BLaER1 treated with 17β-estradiol and CSF1 and Interleukin-3, amounts not matched to agents 10 nM and 100 nM (cell line): ENCODE measurements at regions not wholly inside any gene's neighbourhood (a gene's known extent, or its start where the extent isn't known, plus 50 kb on each side); places are given as distances from the start of the nearest gene placed in this dataset.

ENCODE experiments used
- H3K27ac ChIP-seq, 11 experiments: shearing (Covaris generic); formaldehyde crosslinking; 2 replicates each; pipeline ENCODE4 v1.8.1; 2022
- H3K27me3 ChIP-seq, 11 experiments: shearing (Covaris generic); formaldehyde crosslinking; 2 replicates each; pipeline ENCODE4 v1.8.1; 2022
- H3K36me3 ChIP-seq, 11 experiments: shearing (Covaris generic); formaldehyde crosslinking; 2 replicates each; pipeline ENCODE4 v1.8.1; 2022
- H3K4me1 ChIP-seq, 10 experiments: shearing (Covaris generic); formaldehyde crosslinking; 2 replicates each; pipeline ENCODE4 v1.8.1; 2022
- H3K4me2 ChIP-seq, 11 experiments: shearing (Covaris generic); formaldehyde crosslinking; 2 replicates each; pipeline ENCODE4 v1.8.1; 2022
- H3K4me3 ChIP-seq, 10 experiments: shearing (Covaris generic); formaldehyde crosslinking; 2 replicates each; pipeline ENCODE4 v1.8.1; 2022
- H3K9ac ChIP-seq, 11 experiments: shearing (Covaris generic); formaldehyde crosslinking; 2 replicates each; pipeline ENCODE4 v1.8.1; 2022
- H3K9me3 ChIP-seq, 11 experiments: shearing (Covaris generic); formaldehyde crosslinking; replicated peaks in 1 of 11; 2 replicates each; pipeline ENCODE4 v1.8.1; 2022
- H4K20me1 ChIP-seq, 11 experiments: shearing (Covaris generic); formaldehyde crosslinking; 2 replicates each; pipeline ENCODE4 v1.8.1; 2022
- Cebpa-rat ChIP-seq, 11 experiments: shearing (Covaris generic); IDR thresholded peaks; 2 replicates each; pipeline ENCODE4 v1.8.1; 2022

DNA sequence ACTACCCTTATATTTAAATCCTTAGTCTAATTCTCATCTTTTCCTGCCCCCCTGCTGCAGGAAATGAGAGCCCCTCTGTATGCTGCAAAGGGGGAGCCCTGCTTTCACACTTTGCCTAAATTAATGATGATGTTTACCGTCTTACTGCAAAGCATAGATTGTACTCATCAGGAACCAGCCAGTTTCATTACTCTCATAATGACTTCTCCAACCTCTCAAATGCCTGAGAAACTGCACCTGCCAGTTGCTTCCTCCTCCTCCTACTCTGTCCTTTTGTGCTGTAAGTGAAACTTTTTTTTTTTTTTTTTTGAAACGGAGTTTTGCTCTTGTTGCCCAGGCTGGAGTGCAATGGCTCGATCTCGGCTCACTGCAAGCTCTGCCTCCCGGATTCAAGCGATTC is 101.7 kb downstream of the ADSS2 start:
- Histone ChIP-seq H3K4me1 (peaks cover 10 to 63% (median 37%) of the 10 kb centered on the region in 10 experiments), H3K27me3 (no peaks in the 10 kb centered on the region), H3K36me3 (peaks cover 0 to 8% (median 0%) of the 10 kb centered on the region in 11 experiments; a peak in 4 of 22 replicates), H4K20me1 (no peaks in the 10 kb centered on the region), H3K27ac (peak overlapping the region in 1 of 11 experiments; percentile 34; a peak in 1 of 22 replicates), H3K4me2 (peak overlapping the region in 4 of 11 experiments; percentile 31 to 65 (median 49); a peak in 6 of 22 replicates), H3K9me3 (peaks cover 7 to 50% (median 17%) of the 10 kb centered on the region in 11 experiments; a peak in 21 of 22 replicates), H3K4me3 (no peak overlapping the region), H3K9ac (no peak overlapping the region)
- TF ChIP-seq Cebpa-rat (IDR thresholded peaks at IDR 0.05), result no peak

DNA sequence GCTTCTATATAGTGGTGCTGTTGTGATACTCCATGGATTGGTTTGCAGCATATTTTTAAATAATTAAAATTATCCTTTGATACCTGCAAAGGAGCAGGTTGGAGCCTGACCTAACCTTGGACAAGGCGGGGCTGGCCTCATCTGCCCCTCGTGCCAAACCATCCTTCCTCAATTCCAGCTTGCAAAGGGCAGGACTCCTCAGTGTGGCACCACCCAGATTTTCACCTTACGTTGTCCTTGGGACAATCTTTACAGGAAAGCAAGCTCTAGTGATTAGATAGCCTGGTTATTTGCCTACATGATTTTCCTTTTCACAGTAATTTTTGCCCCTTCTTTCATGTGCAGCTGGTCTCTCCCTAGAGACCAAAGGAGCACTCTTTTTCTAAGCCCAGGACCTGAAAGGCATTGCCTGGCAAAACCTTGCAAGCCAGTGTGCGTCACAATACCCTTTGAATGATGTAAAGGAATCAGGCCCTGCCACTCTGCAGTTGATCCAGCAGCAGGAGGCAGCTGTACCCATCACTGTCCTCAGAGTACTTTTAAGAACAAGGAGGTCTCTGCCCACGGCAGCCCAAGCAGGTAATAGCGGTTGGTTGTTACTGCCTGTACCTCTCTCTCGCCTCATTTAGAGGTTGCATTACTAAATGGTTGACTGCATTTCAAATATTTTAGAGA is 99.4 kb downstream of the ADSS2 start:
- TF ChIP-seq Cebpa-rat (IDR thresholded peaks at IDR 0.05), result no peak
- Histone ChIP-seq H3K27ac (peak overlapping the region in 1 of 11 experiments; percentile 69; a peak in 1 of 22 replicates), H3K9ac (no peak overlapping the region), H3K4me3 (no peak overlapping the region), H3K4me1 (peaks cover 10 to 70% (median 37%) of the 10 kb centered on the region in 10 experiments), H3K36me3 (no peaks in the 10 kb centered on the region; a peak in 1 of 22 replicates), H3K27me3 (no peaks in the 10 kb centered on the region), H3K4me2 (peak overlapping the region; percentile 22 to 91 (median 64)), H4K20me1 (no peaks in the 10 kb centered on the region), H3K9me3 (peaks cover 0 to 33% (median 2%) of the 10 kb centered on the region in 11 experiments; a peak in 14 of 22 replicates)

- Histone ChIP-seq H3K9me3 (peaks cover 0 to 22% (median 0%) of the 10 kb centered on the region in 11 experiments; a peak in 6 of 22 replicates), H3K36me3 (no peaks in the 10 kb centered on the region), H3K9ac (peak overlapping the region in 10 of 11 experiments; percentile 17 to 62 (median 40); a peak in 13 of 22 replicates), H4K20me1 (no peaks in the 10 kb centered on the region), H3K4me2 (peak overlapping the region; percentile 44 to 91 (median 64); a peak in 21 of 22 replicates), H3K4me1 (peaks cover 10 to 70% (median 37%) of the 10 kb centered on the region in 10 experiments), H3K27me3 (no peaks in the 10 kb centered on the region), H3K27ac (peak overlapping the region; percentile 44 to 70 (median 57); a peak in 21 of 22 replicates), H3K4me3 (no peak overlapping the region)
- no peak for TF ChIP-seq Cebpa-rat (IDR thresholded peaks at IDR 0.05)
These were observed 98.1 kb downstream of the ADSS2 start for GRCh38 chr1:244353551-244354091.

DNA sequence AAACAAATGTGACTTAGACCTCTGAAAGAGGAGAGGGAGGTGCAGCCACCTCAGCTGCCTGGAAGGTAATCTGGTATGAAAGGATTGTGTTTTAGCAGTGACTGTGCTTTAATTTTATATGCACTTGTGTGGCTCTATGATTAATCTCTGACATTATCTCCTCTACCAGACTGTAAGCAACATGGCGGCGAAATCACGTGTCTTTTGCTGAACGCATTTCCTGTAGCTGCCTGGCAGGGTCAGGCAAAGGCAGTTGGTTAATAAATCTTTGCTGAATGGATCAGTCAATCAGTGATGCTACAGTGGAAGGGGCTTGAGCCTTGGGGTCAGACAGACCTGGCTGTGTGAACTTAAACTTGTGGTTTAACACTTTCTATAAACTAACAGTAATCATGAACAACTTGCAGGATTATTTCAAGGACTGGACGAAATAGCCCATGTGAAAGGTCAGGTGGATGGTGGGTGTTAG is 96.9 kb downstream of the ADSS2 start:
- TF ChIP-seq Cebpa-rat (IDR thresholded peaks at IDR 0.05), result no peak

GRCh38 chr1:244356376-244356775 is 95.3 kb downstream of the ADSS2 start:
- H3K36me3 ChIP-seq, result no peaks in the 10 kb centered on the region

More for the DNA sequence above, 96.9 kb downstream of the ADSS2 start:
- Histone ChIP-seq H3K36me3 (no peaks in the 10 kb centered on the region), H3K27ac (peak overlapping the region in 2 of 11 experiments; percentile 46 to 69; a peak in 3 of 22 replicates), H3K9me3 (peaks cover 0 to 10% (median 0%) of the 10 kb centered on the region in 11 experiments; a peak in 5 of 22 replicates), H4K20me1 (no peaks in the 10 kb centered on the region), H3K4me2 (peak overlapping the region in 4 of 11 experiments; percentile 64 to 84 (median 69); a peak in 5 of 22 replicates), H3K4me3 (no peak overlapping the region), H3K27me3 (no peaks in the 10 kb centered on the region), H3K4me1 (peaks cover 10 to 57% (median 31%) of the 10 kb centered on the region in 10 experiments), H3K9ac (no peak overlapping the region)

More at GRCh38 chr1:244356376-244356775, 95.3 kb downstream of the ADSS2 start:
- Histone ChIP-seq H3K4me2 (0 out of 22 replicates have a peak overlapping the region, but pooled peaks of 1 of the 11 experiments have one; percentile 19), H3K27ac (no peak overlapping the region), H3K4me1 (peaks cover 10 to 52% (median 29%) of the 10 kb centered on the region in 10 experiments), H3K4me3 (no peak overlapping the region), H3K9me3 (peaks cover 0 to 13% (median 0%) of the 10 kb centered on the region in 11 experiments; a peak in 3 of 22 replicates), H3K27me3 (no peaks in the 10 kb centered on the region), H3K9ac (no peak overlapping the region), H4K20me1 (no peaks in the 10 kb centered on the region)
- no peak for TF ChIP-seq Cebpa-rat (IDR thresholded peaks at IDR 0.05)
